ENCODE measurements at regions not wholly inside any gene's neighbourhood (a gene's known extent, or its start where the extent isn't known, plus 50 kb on each side); places are given as distances from the start of the nearest gene placed in this dataset.

DNA sequence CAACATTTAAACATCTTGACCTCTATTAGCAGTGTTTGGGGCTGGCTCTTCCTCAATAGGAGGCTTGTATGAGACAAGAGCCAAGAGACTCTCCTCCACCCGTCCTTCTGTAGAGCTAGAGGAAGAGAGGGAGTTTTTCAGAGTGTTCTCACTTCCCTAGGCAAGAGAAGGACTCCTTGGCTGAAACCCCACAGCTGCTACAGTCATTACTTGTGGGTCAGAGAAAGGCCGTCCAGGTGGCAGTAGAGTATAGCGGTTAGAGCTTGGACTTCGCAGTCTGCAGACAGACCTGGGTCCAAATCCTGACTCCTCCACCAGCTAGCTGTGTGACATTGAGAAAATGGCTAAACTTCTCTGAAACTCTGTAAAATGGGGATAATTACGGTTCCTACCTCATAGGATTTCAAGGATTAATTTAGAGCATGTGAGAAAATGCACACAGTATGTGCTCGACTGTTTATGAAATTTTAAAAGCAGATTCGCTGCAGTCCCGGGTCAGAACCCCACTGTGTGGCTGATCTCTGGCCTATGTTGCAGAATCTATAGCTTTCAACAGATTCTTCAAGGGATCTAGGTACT lies 80.8 kb upstream of the ARAP3 start:
- WGBS, 5 donors, result 73 to 78% (median 75%) methylated on average over 8 of the region's 8 CpGs
- H3K27me3 ChIP-seq (replicated peaks in 1 of 7), result peaks cover 0 to 54% (median 14%) of the 10 kb centered on the region in 7 donors
- intact Hi-C loops (cut with DNase I; ENCODE audit: low total_unique reads), result no loop called here
- H3K9me3 ChIP-seq, result no peaks in the 10 kb centered on the region
- peaks cover 0 to 17% (median 8%) of the 10 kb centered on the region in 6 donors for H3K4me1 ChIP-seq
- DNase-seq, result no peak
- H3K4me3 ChIP-seq, result no peak overlapping the region
- no peak overlapping the region for H3K27ac ChIP-seq
- no peak for TF ChIP-seq POLR2A (IDR thresholded peaks at IDR 0.05)
- TF ChIP-seq, protein P1, sequence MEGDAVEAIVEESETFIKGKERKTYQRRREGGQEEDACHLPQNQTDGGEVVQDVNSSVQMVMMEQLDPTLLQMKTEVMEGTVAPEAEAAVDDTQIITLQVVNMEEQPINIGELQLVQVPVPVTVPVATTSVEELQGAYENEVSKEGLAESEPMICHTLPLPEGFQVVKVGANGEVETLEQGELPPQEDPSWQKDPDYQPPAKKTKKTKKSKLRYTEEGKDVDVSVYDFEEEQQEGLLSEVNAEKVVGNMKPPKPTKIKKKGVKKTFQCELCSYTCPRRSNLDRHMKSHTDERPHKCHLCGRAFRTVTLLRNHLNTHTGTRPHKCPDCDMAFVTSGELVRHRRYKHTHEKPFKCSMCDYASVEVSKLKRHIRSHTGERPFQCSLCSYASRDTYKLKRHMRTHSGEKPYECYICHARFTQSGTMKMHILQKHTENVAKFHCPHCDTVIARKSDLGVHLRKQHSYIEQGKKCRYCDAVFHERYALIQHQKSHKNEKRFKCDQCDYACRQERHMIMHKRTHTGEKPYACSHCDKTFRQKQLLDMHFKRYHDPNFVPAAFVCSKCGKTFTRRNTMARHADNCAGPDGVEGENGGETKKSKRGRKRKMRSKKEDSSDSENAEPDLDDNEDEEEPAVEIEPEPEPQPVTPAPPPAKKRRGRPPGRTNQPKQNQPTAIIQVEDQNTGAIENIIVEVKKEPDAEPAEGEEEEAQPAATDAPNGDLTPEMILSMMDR (IDR thresholded peaks at IDR 0.05 in 8 of 11, conservative IDR thresholded peaks at IDR 0.05 in 3 of 11), result no peak
- no peaks in the 10 kb centered on the region for H3K36me3 ChIP-seq

DNA sequence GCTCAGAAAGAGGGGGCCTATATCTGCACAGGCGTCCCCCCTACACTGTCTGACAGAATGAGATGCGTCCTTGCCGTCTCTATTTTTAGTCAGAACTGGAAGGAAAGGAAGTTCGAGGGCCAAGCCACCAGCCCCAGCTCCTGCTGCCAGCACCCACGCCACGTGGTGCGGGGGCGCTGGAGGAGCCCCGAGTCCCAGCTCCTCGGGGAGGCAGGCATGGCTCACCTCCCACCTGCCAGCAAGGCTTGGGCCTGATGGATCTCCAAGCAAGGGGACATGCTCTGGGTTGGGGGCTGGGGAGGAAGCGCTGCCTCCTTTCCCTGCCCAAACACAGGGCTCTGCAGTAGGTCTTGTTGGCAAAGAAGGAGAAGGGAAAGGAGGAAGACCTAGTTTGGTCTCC lies 80.3 kb upstream of the ARAP3 start:
- H3K9me3 ChIP-seq, result no peaks in the 10 kb centered on the region
- H3K4me3 ChIP-seq, result no peak overlapping the region
- intact Hi-C loops (cut with DNase I; ENCODE audit: low total_unique reads), result no loop called here
- peaks cover 0 to 60% (median 19%) of the 10 kb centered on the region in 7 donors for H3K27me3 ChIP-seq (replicated peaks in 1 of 7)
- no peaks in the 10 kb centered on the region for H3K36me3 ChIP-seq
- no peak for DNase-seq
- no peak overlapping the region for H3K27ac ChIP-seq
- TF ChIP-seq POLR2AphosphoS5 (IDR thresholded peaks at IDR 0.05) (no peak), POLR2A (IDR thresholded peaks at IDR 0.05) (no peak)
- TF ChIP-seq, protein P1 (IDR thresholded peaks at IDR 0.05 in 8 of 11, conservative IDR thresholded peaks at IDR 0.05 in 3 of 11), result no peak
- WGBS, 5 donors, result 24 to 38% (median 27%) methylated on average over 5 to 11 of the region's 11 CpGs
- peaks cover 0 to 17% (median 8%) of the 10 kb centered on the region in 6 donors for H3K4me1 ChIP-seq

DNA sequence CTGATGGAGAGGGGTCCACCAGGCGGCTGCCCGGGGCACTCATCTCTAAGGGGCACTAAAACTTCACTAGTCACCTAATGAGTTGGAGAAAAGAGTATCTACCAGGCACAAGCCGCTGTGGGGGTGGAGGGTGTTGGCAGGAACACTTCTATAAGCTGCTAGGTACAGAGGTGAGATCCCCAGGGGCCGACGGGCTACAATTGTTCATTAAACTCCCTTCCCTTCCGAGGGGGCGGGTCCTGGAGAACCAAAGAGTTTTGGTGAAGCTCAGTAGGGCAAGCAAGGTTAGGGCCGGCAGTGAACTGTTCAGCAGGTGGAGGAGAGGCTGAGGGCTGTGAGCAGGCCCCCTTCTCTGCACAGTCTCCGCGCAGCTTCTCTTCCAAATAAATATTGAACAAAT lies 78.7 kb upstream of the ARAP3 start:
- intact Hi-C loops (cut with DNase I; ENCODE audit: low total_unique reads), result no loop called here
- Histone ChIP-seq H3K4me1 (peaks cover 0 to 17% (median 8%) of the 10 kb centered on the region in 6 donors), H3K4me3 (no peak overlapping the region), H3K9me3 (no peaks in the 10 kb centered on the region), H3K36me3 (no peaks in the 10 kb centered on the region), H3K27ac (no peak overlapping the region), H3K27me3 (replicated peaks in 1 of 7) (peaks cover 0 to 71% (median 19%) of the 10 kb centered on the region in 7 donors)
- no peak for TF ChIP-seq POLR2AphosphoS5 (IDR thresholded peaks at IDR 0.05)
- TF ChIP-seq POLR2A (IDR thresholded peaks at IDR 0.05), result no peak
- TF ChIP-seq, protein P1 (IDR thresholded peaks at IDR 0.05 in 8 of 11, conservative IDR thresholded peaks at IDR 0.05 in 3 of 11), result no peak
- 80 to 84% (median 82%) methylated on average over 10 of the region's 10 CpGs for WGBS, 5 donors
- DNase-seq, result no peak

DNA sequence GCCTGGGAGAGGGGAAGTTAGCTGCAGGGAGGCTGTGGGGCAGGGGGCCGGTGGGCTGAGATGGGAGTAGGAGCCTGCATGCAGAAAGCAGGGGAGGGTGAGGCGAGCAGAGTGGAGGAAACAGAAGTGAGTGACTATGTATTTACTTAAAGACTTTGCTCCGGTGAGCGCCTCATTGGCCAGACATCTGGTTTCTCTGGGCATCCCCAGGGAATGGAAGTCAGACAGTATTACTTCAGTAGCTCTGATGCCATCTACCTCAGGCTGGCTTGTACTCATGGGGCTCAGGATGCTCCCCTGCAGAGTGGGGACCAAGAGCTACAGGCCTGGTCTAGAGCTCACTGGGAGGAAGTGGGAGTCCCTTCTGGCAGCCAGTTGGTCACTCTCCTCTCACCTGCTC lies 78.2 kb upstream of the ARAP3 start:
- H3K4me1 ChIP-seq, result peaks cover 0 to 17% (median 8%) of the 10 kb centered on the region in 6 donors
- H3K9me3 ChIP-seq, result no peaks in the 10 kb centered on the region
- WGBS, 5 donors, result 57 to 78% (median 65%) methylated on average over 4 of the region's 4 CpGs
- no peaks in the 10 kb centered on the region for H3K36me3 ChIP-seq
- no peak overlapping the region for H3K27ac ChIP-seq
- peaks cover 0 to 77% (median 19%) of the 10 kb centered on the region in 7 donors for H3K27me3 ChIP-seq (replicated peaks in 1 of 7)
- intact Hi-C loops (cut with DNase I; ENCODE audit: low total_unique reads), result no loop called here
- TF ChIP-seq POLR2AphosphoS5 (IDR thresholded peaks at IDR 0.05) (no peak), POLR2A (IDR thresholded peaks at IDR 0.05) (no peak)
- TF ChIP-seq, protein P1 (IDR thresholded peaks at IDR 0.05 in 8 of 11, conservative IDR thresholded peaks at IDR 0.05 in 3 of 11), result no peak
- DNase-seq, result no peak
- no peak overlapping the region for H3K4me3 ChIP-seq
